OCI-LY3 (cell line): ENCODE measurements at regions not wholly inside any gene's neighbourhood (a gene's known extent, or its start where the extent isn't known, plus 50 kb on each side); places are given as distances from the start of the nearest gene placed in this dataset.

Experiments used
- H2AFZ ChIP-seq: fragments of 200-600, 300-600 bp; shearing (Covaris generic); 2 replicates; pipeline ENCODE4 v1.6.0; 2014; ENCODE audit warnings: antibody characterized with exemption, low read depth, low read length
- H3K27ac ChIP-seq: fragments of 200-600, 300-600 bp; sonication (generic); 2 replicates; pipeline ENCODE4 v1.5.1; 2014; ENCODE audit warnings: mild to moderate bottlenecking, low read length, moderate library complexity, mixed read lengths
- H3K27me3 ChIP-seq: fragments of 200-600, 300-600 bp; sonication (generic); 2 replicates; pipeline ENCODE4 v1.6.1; 2014; ENCODE audit warnings: low read depth, low read length, mixed read lengths
- H3K36me3 ChIP-seq: fragments of 200-600, 300-600 bp; sonication (generic); replicated peaks from 2 replicates; pipeline ENCODE3; 2014; ENCODE audit warnings: low read depth, low read length, mixed read lengths
- H3K4me1 ChIP-seq: fragments of 300-600, 200-600 bp; sonication (generic); 2 replicates; pipeline ENCODE4 v1.6.1; 2014; ENCODE audit warnings: low read length, mixed read lengths
- H3K4me2 ChIP-seq: fragments of 200-600, 300-600 bp; sonication (generic); 2 replicates; pipeline ENCODE4 v1.6.1; 2014; ENCODE audit warnings: low read length, mixed read lengths
- H3K4me3 ChIP-seq: fragments of 300-600, 200-600 bp; sonication (generic); 2 replicates; pipeline ENCODE4 v1.5.1; 2014; ENCODE audit warnings: antibody characterized with exemption, mild to moderate bottlenecking, low read length, moderate library complexity
- H3K79me2 ChIP-seq: fragments of 300-600, 200-600 bp; shearing (Covaris generic); 2 replicates; pipeline ENCODE4 v1.6.1; 2014; ENCODE audit warnings: mild to moderate bottlenecking, low read length, mixed read lengths
- H3K9ac ChIP-seq: fragments of 300-600, 200-600 bp; shearing (Covaris generic); 2 replicates; pipeline ENCODE4 v1.6.0; 2014; ENCODE audit warnings: mild to moderate bottlenecking, low read length, moderate library complexity
- H3K9me3 ChIP-seq: fragments of 200-600, 300-600 bp; shearing (Covaris generic); 2 replicates; pipeline ENCODE4 v1.6.1; 2014; ENCODE audit warnings: low read length, mixed read lengths; ENCODE audit not compliant: insufficient read depth
- H4K20me1 ChIP-seq: fragments of 200-600, 300-600 bp; sonication (generic); 2 replicates; pipeline ENCODE4 v1.6.1; 2016; ENCODE audit warnings: low read length, mixed read lengths; ENCODE audit not compliant: insufficient read depth
- CTCF ChIP-seq: fragments of 200-600, 300-600 bp; sonication (generic); IDR thresholded peaks from 2 replicates; pipeline ENCODE4 v1.5.1; 2014; ENCODE audit warnings: antibody characterized with exemption, low read length, low read depth
- EZH2phosphoT487 ChIP-seq: fragments of 200-600 bp; shearing (Covaris generic); IDR thresholded peaks from 2 replicates; pipeline ENCODE4 v1.6.1; 2018; ENCODE audit warnings: antibody characterized with exemption, mixed run types, low read depth

- Histone ChIP-seq H2AFZ (no peak overlapping the region), H3K27ac (no peak overlapping the region), H3K36me3 (no peaks in the 10 kb centered on the region), H3K4me1 (no peaks in the 10 kb centered on the region), H3K4me2 (no peak overlapping the region), H3K79me2 (no peaks in the 10 kb centered on the region), H3K9ac (no peak overlapping the region), H3K9me3 (no peaks in the 10 kb centered on the region), H3K4me3 (no peak overlapping the region), H3K27me3 (no peaks in the 10 kb centered on the region), H4K20me1 (no peaks in the 10 kb centered on the region)
- no peak for TF ChIP-seq CTCF
- no peak for TF ChIP-seq EZH2phosphoT487
Observed at GRCh38 chr16:59214455-59214854, 480.3 kb upstream of the GOT2 start.

GRCh38 chr16:59213952-59214351 lies 479.8 kb upstream of the GOT2 start:
- no peak overlapping the region for H2AFZ ChIP-seq
- TF ChIP-seq CTCF, result no peak
- H3K27ac ChIP-seq, result no peak overlapping the region
- H3K4me3 ChIP-seq, result no peak overlapping the region
- H3K4me2 ChIP-seq, result no peak overlapping the region
- H4K20me1 ChIP-seq, result no peaks in the 10 kb centered on the region
- no peaks in the 10 kb centered on the region for H3K9me3 ChIP-seq
- H3K36me3 ChIP-seq, result no peaks in the 10 kb centered on the region
- H3K27me3 ChIP-seq, result no peaks in the 10 kb centered on the region
- H3K9ac ChIP-seq, result no peak overlapping the region
- no peaks in the 10 kb centered on the region for H3K4me1 ChIP-seq
- no peaks in the 10 kb centered on the region for H3K79me2 ChIP-seq

- no peak overlapping the region for H3K9ac ChIP-seq
- H3K9me3 ChIP-seq, result no peaks in the 10 kb centered on the region
- H3K27ac ChIP-seq, result no peak overlapping the region
- no peaks in the 10 kb centered on the region for H3K27me3 ChIP-seq
- TF ChIP-seq CTCF (no peak), EZH2phosphoT487 (no peak)
- H3K36me3 ChIP-seq, result no peaks in the 10 kb centered on the region
- H3K4me1 ChIP-seq, result no peaks in the 10 kb centered on the region
- H4K20me1 ChIP-seq, result no peaks in the 10 kb centered on the region
- no peak overlapping the region for H2AFZ ChIP-seq
- H3K79me2 ChIP-seq, result no peaks in the 10 kb centered on the region
- H3K4me2 ChIP-seq, result no peak overlapping the region
- H3K4me3 ChIP-seq, result no peak overlapping the region
Observed at GRCh38 chr16:59212492-59213024, 478.4 kb upstream of the GOT2 start.

GRCh38 chr16:59210955-59211541 lies 476.9 kb upstream of the GOT2 start:
- no peaks in the 10 kb centered on the region for H3K4me1 ChIP-seq
- H3K27me3 ChIP-seq, result no peaks in the 10 kb centered on the region
- H3K4me2 ChIP-seq, result no peak overlapping the region
- no peaks in the 10 kb centered on the region for H3K79me2 ChIP-seq
- no peak for TF ChIP-seq CTCF
- no peak for TF ChIP-seq EZH2phosphoT487
- H3K4me3 ChIP-seq, result no peak overlapping the region
- H2AFZ ChIP-seq, result no peak overlapping the region
- H4K20me1 ChIP-seq, result no peaks in the 10 kb centered on the region
- no peaks in the 10 kb centered on the region for H3K9me3 ChIP-seq
- no peak overlapping the region for H3K27ac ChIP-seq
- H3K36me3 ChIP-seq, result no peaks in the 10 kb centered on the region
- H3K9ac ChIP-seq, result no peak overlapping the region
